ENCODE measurements at regions not wholly inside any gene's neighbourhood (a gene's known extent, or its start where the extent isn't known, plus 50 kb on each side); places are given as distances from the start of the nearest gene placed in this dataset.

DNA sequence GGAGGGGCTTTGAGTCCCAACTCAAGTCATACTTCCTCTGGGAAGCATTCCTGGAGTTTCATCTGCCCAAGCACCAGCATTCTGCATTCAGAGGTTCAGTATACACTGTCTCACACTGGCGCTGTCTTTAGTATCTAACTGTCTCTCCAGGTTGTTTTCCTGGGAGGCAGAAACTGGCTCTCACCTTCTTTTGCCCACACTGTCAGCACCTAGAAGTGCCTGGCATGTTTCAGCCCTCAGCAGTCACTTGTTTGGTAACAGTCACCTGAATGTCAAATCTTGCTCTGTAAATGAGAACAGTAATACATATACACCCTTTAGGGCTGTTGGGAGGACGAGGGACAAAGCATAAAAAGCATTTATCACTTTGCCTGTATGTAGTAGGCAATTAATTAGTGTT lies 339.6 kb downstream of the UQCRFS1 start:
- Mint-ChIP-seq H3K4me3 (no peak overlapping the region), H3K9me3 (no peaks in the 10 kb centered on the region), H3K27me3 (peaks cover 10 to 16% of the 10 kb centered on the region in 2 donors), H3K36me3 (no peaks in the 10 kb centered on the region), H3K4me1 (ENCODE audit: low read depth in 2 of 2) (no peaks in the 10 kb centered on the region), H3K27ac (no peak overlapping the region)
- DNase-seq (ENCODE audit: low spot score) (no peak), ATAC-seq (no peak)

DNA sequence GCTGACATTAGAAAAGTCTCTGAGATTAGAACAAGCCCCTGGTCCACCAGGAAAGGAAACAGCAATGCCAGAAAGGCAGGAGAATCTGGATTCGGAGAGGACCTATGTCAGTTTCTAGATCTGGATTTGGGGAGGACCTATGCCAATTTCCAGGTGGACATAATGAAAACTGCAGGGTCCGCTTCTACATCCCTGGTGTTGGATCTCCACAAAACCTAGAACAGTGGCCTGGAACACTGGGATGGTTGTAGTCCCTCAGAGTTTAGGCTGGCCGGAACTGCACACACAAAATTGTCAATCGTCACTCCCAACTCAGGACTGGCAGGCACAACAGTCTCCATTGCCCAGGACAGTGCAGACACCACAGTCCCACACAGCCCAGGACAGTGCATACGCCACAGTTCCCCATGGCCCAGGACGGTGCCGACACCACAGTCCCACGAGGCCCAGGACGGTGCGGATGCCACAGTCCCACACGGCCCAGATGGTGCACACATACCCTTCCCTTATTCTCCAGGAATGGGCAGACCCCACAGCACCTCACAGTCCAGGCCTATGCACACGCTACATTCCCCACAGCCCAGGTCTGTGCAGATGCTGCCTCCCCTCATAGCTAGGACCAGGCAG lies 341.7 kb downstream of the UQCRFS1 start:
- Mint-ChIP-seq H3K36me3 (no peaks in the 10 kb centered on the region), H3K27me3 (peaks cover 6 to 26% of the 10 kb centered on the region in 2 donors), H3K4me1 (ENCODE audit: low read depth in 2 of 2) (no peaks in the 10 kb centered on the region), H3K27ac (no peak overlapping the region), H3K4me3 (no peak overlapping the region), H3K9me3 (no peaks in the 10 kb centered on the region)
- DNase-seq (ENCODE audit: low spot score) (no peak), ATAC-seq (peak in 1 of 2 donors; percentile 46)

DNA sequence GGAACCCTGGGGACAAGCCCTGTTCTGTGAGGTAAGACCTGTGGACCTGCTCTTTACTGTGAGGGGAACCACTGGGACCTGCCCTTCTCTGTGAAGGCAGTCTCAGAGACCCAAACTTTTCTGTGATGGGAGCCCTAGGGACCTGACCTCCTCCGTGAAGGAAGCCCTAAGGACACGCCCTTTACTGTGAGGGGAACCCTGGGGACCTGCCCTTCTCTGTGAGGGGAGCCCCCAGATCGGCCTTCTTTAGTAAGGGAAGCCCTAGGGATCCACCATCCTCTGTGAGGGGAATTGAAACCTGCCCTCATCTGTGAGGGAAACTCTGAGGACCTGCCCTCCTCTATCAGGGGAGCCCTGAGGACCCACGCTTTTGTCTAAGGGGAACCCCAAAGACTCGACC lies 343.5 kb downstream of the UQCRFS1 start:
- DNase-seq (ENCODE audit: low spot score), result no peak
- no peak for ATAC-seq
- H3K36me3 Mint-ChIP-seq, result no peaks in the 10 kb centered on the region
- peaks cover 6 to 28% of the 10 kb centered on the region in 2 donors for H3K27me3 Mint-ChIP-seq
- H3K4me3 Mint-ChIP-seq, result no peak overlapping the region
- no peak overlapping the region for H3K27ac Mint-ChIP-seq
- H3K4me1 Mint-ChIP-seq (ENCODE audit: low read depth in 2 of 2), result no peaks in the 10 kb centered on the region
- no peaks in the 10 kb centered on the region for H3K9me3 Mint-ChIP-seq

- Mint-ChIP-seq H3K4me3 (no peak overlapping the region), H3K27ac (no peak overlapping the region), H3K27me3 (peaks cover 4 to 26% of the 10 kb centered on the region in 2 donors), H3K4me1 (ENCODE audit: low read depth in 2 of 2) (no peaks in the 10 kb centered on the region), H3K9me3 (no peaks in the 10 kb centered on the region), H3K36me3 (no peaks in the 10 kb centered on the region)
- DNase-seq (ENCODE audit: low spot score) (no peak), ATAC-seq (no peak)
Observed at GRCh38 chr19:28868836-28869235, 344.1 kb downstream of the UQCRFS1 start.

DNA sequence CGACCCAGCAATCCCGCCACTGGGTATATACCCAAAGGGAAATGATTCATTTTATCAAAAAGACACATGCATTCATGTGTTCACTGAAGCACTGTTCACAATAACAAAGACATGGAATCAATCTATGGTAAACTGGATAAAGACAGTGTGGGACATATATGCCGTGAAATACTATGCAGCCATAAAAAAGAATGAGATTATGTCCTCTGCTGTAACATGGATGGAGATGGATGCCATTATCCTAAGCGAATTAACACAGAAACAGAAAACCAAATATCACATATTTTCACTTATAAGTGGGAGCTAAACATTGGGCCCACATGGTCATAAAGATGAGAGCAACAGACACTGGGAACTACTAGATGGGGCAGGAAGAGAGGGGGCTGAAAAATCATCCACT lies 345.0 kb downstream of the UQCRFS1 start:
- Mint-ChIP-seq H3K9me3 (no peaks in the 10 kb centered on the region), H3K4me3 (no peak overlapping the region), H3K36me3 (no peaks in the 10 kb centered on the region), H3K27me3 (peaks cover 2 to 21% of the 10 kb centered on the region in 2 donors), H3K27ac (no peak overlapping the region), H3K4me1 (ENCODE audit: low read depth in 2 of 2) (no peaks in the 10 kb centered on the region)
- ATAC-seq, result no peak
- DNase-seq (ENCODE audit: low spot score), result no peak

DNA sequence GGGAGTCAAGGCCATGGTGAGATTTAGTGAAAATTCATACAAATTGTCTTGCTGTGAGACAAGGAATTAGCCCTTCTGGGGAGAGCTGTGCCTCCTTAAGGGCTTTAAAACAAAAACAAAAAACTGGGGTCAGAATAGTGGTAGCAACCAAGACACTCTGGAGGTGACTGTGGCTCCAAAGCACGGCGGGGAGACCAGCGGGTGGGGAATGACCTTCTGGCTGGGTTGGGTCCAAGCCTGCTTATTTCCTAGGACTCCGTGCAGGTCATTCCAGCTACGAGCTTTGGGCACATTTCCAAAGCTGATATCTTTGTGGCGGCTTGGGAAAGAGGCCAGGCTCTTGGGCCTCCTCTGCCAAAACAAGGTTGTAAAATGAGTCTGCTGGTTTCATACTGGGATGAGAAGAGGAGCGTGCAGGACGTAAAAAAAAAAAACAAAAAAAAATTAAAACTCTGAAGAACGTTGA lies 348.3 kb downstream of the UQCRFS1 start:
- peaks cover 2 to 21% of the 10 kb centered on the region in 2 donors for H3K27me3 Mint-ChIP-seq
- H3K27ac Mint-ChIP-seq, result no peak overlapping the region
- no peak for ATAC-seq

DNA sequence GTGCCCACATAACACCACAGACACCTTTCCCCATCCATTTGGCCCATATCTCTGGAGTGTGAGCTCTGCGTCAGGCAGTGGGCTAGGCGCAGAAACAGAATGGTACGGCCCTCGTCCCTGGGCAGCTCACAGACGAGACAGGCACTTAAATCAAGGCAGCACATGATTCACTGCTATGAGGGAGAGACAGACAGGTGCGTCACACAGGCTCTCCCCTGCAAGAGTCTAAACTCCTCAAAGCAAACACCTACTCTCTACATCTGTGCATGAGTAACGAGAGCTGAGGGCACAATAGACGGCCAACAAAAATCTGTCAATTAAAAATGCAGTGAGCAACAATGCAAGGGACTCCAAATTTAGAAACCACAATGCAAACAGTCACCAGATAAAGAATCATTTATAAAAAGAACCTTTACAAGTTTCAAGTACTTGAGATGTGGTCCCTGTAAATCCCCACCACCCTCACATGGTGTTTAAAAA lies 348.9 kb downstream of the UQCRFS1 start:
- no peak overlapping the region for H3K4me3 Mint-ChIP-seq
- no peak for ATAC-seq

More for the DNA sequence above, 348.3 kb downstream of the UQCRFS1 start:
- Mint-ChIP-seq H3K4me3 (no peak overlapping the region), H3K9me3 (peaks cover 3% of the 10 kb centered on the region), H3K4me1 (ENCODE audit: low read depth in 2 of 2) (peaks cover 9% of the 10 kb centered on the region in 2 donors), H3K36me3 (no peaks in the 10 kb centered on the region)
- DNase-seq (ENCODE audit: low spot score), result no peak

GRCh38 chr19:28862238-28862637 lies 350.7 kb downstream of the UQCRFS1 start:
- peaks cover 11 to 15% of the 10 kb centered on the region in 2 donors for H3K4me1 Mint-ChIP-seq (ENCODE audit: low read depth in 2 of 2)
- ATAC-seq (no peak), DNase-seq (ENCODE audit: low spot score) (no peak)
- peaks cover 0 to 6% of the 10 kb centered on the region in 2 donors for H3K27me3 Mint-ChIP-seq
- no peak overlapping the region for H3K4me3 Mint-ChIP-seq
- H3K27ac Mint-ChIP-seq, result no peak overlapping the region
- no peaks in the 10 kb centered on the region for H3K36me3 Mint-ChIP-seq
- peaks cover 6% of the 10 kb centered on the region for H3K9me3 Mint-ChIP-seq

More for the DNA sequence above, 348.9 kb downstream of the UQCRFS1 start:
- no peaks in the 10 kb centered on the region for H3K36me3 Mint-ChIP-seq
- no peak overlapping the region for H3K27ac Mint-ChIP-seq
- H3K9me3 Mint-ChIP-seq, result peaks cover 6% of the 10 kb centered on the region
- no peak for DNase-seq (ENCODE audit: low spot score)
- peaks cover 2 to 18% of the 10 kb centered on the region in 2 donors for H3K27me3 Mint-ChIP-seq
- H3K4me1 Mint-ChIP-seq (ENCODE audit: low read depth in 2 of 2), result peaks cover 11 to 12% of the 10 kb centered on the region in 2 donors

- DNase-seq (ENCODE audit: low spot score) (no peak), ATAC-seq (no peak)
- peaks cover 3 to 7% of the 10 kb centered on the region in 2 donors for H3K27me3 Mint-ChIP-seq
- H3K27ac Mint-ChIP-seq, result no peak overlapping the region
- peaks cover 11 to 15% of the 10 kb centered on the region in 2 donors for H3K4me1 Mint-ChIP-seq (ENCODE audit: low read depth in 2 of 2)
- H3K9me3 Mint-ChIP-seq, result peaks cover 8% of the 10 kb centered on the region
- H3K36me3 Mint-ChIP-seq, result peaks cover 5% of the 10 kb centered on the region
- H3K4me3 Mint-ChIP-seq, result no peak overlapping the region
Observed at GRCh38 chr19:28859811-28860210, 353.1 kb downstream of the UQCRFS1 start.

GRCh38 chr19:28858933-28859332 lies 354.0 kb downstream of the UQCRFS1 start:
- Mint-ChIP-seq H3K9me3 (peaks cover 8% of the 10 kb centered on the region), H3K4me1 (ENCODE audit: low read depth in 2 of 2) (peaks cover 11 to 15% of the 10 kb centered on the region in 2 donors), H3K27ac (no peak overlapping the region), H3K27me3 (peaks cover 3 to 7% of the 10 kb centered on the region in 2 donors), H3K36me3 (peaks cover 5% of the 10 kb centered on the region), H3K4me3 (no peak overlapping the region)
- ATAC-seq, result no peak
- no peak for DNase-seq (ENCODE audit: low spot score)

DNA sequence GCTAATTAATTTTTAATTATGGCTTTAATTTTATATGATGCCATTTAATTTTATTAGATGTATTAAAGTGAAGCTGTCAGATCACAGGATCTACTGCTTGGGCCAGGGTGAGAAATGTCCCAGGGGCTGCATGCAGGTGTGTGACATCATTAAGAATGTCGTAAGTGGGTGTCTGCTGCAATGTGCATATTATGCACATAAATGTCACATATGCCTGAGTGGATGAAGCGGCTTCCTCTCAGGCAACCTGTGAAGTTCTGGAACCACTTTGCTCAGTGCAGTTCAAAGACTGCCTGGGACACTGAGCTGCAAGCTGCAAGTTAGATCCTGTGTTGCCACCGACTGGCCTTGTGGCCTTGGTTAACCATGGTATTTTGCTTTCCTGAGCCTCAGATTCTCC lies 355.0 kb downstream of the UQCRFS1 start:
- H3K9me3 Mint-ChIP-seq, result peaks cover 8% of the 10 kb centered on the region
- peaks cover 11 to 15% of the 10 kb centered on the region in 2 donors for H3K4me1 Mint-ChIP-seq (ENCODE audit: low read depth in 2 of 2)
- DNase-seq (ENCODE audit: low spot score) (no peak), ATAC-seq (no peak)
- peaks cover 3 to 7% of the 10 kb centered on the region in 2 donors for H3K27me3 Mint-ChIP-seq
- peaks cover 5% of the 10 kb centered on the region for H3K36me3 Mint-ChIP-seq
- no peak overlapping the region for H3K4me3 Mint-ChIP-seq
- no peak overlapping the region for H3K27ac Mint-ChIP-seq

DNA sequence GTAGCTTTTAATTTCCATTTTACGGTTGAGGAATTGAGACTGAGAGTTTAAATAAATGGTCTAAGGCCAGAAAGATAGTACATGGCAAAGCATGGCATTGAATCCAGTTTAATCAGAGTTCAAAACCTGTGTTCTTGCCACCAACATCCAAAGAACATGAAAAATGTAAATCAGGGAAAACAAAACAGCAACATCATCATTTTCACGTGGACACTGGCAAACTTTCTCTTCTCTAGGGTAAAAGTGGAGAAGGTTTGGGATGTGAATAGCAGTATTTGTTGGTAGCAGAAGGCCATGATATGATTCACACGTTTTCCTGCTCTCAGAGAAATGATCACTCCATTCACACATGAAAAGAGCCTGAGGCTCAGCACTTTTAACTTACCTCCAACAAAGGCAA lies 357.7 kb downstream of the UQCRFS1 start:
- H3K36me3 Mint-ChIP-seq, result peaks cover 5% of the 10 kb centered on the region

DNA sequence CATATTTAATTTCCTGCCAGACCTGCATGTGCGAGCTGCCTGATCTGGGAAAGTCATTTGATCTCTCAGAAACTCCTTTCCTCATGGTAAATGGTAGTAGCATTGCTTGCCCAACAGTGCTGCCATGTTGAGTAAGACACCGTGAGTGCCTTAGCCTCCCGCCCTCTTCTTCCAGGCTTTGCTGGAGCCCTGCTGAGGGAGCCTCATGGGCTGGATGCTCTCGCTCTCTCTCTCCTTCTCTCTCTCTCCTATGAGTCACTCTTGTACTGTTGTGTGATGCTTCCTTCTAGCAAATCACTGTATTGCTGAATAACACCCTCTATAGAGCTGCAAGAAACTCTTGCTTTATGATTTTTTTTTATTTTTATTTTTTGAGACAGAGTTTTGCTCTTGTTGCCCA lies 365.5 kb downstream of the UQCRFS1 start:
- no peak for DNase-seq (ENCODE audit: low spot score)
- no peaks in the 10 kb centered on the region for H3K4me1 Mint-ChIP-seq (ENCODE audit: low read depth in 2 of 2)
- H3K4me3 Mint-ChIP-seq, result no peak overlapping the region
- peaks cover 2 to 16% of the 10 kb centered on the region in 2 donors for H3K27me3 Mint-ChIP-seq
- H3K36me3 Mint-ChIP-seq, result no peaks in the 10 kb centered on the region
- H3K27ac Mint-ChIP-seq, result no peak overlapping the region
- H3K9me3 Mint-ChIP-seq, result no peaks in the 10 kb centered on the region
- ATAC-seq, result no peak

More for the DNA sequence above, 357.7 kb downstream of the UQCRFS1 start:
- Mint-ChIP-seq H3K4me3 (no peak overlapping the region), H3K27ac (no peak overlapping the region), H3K27me3 (peaks cover 3 to 7% of the 10 kb centered on the region in 2 donors), H3K4me1 (ENCODE audit: low read depth in 2 of 2) (peaks cover 7 to 12% of the 10 kb centered on the region in 2 donors), H3K9me3 (peaks cover 8% of the 10 kb centered on the region)
- DNase-seq (ENCODE audit: low spot score), result no peak
- ATAC-seq, result no peak

GRCh38 chr19:28846094-28846812 lies 366.7 kb downstream of the UQCRFS1 start:
- DNase-seq (ENCODE audit: low spot score), result no peak
- Mint-ChIP-seq H3K27me3 (peaks cover 2 to 17% of the 10 kb centered on the region in 2 donors), H3K9me3 (no peaks in the 10 kb centered on the region), H3K4me1 (ENCODE audit: low read depth in 2 of 2) (no peaks in the 10 kb centered on the region), H3K36me3 (no peaks in the 10 kb centered on the region), H3K4me3 (no peak overlapping the region), H3K27ac (no peak overlapping the region)
- ATAC-seq, result peak in 1 of 2 donors; percentile 20
